ENCODE measurements at regions not wholly inside any gene's neighbourhood (a gene's known extent, or its start where the extent isn't known, plus 50 kb on each side); places are given as distances from the start of the nearest gene placed in this dataset.

GRCh38 chr10:76679030-76679429, 958.6 kb downstream of the KCNMA1 start:
- TF ChIP-seq CTCF (IDR thresholded peaks at IDR 0.05), result no peak
- TF ChIP-seq POLR2A (IDR thresholded peaks at IDR 0.05), result no peak
